Hepatocyte (in vitro differentiated cells): ENCODE measurements at regions not wholly inside any gene's neighbourhood (a gene's known extent, or its start where the extent isn't known, plus 50 kb on each side); places are given as distances from the start of the nearest gene placed in this dataset.

Experiments used
- DNase-seq: peaks from one replicate; pipeline ENCODE4 v3.0.0-alpha.2; 2016; ENCODE audit warnings: low spot score
- H2AFZ ChIP-seq: fragments of 200-600 bp; sonication (generic); 2 replicates; pipeline ENCODE4 v1.6.0; 2016; ENCODE audit warnings: antibody characterized with exemption, mild to moderate bottlenecking
- H3K27ac ChIP-seq: fragments of 200-600 bp; sonication (generic); 2 replicates; pipeline ENCODE4 v1.5.1; 2016; ENCODE audit warnings: mild to moderate bottlenecking
- H3K27me3 ChIP-seq: fragments of 200-600 bp; sonication (generic); 2 replicates; pipeline ENCODE4 v1.6.1; 2016
- H3K36me3 ChIP-seq: fragments of 200-600 bp; sonication (generic); replicated peaks from 2 replicates; pipeline ENCODE4 v1.5.1; 2016; ENCODE audit warnings: low read depth; ENCODE audit not compliant: insufficient read depth
- H3K4me1 ChIP-seq: fragments of 200-600 bp; sonication (generic); 2 replicates; pipeline ENCODE4 v1.5.1; 2016; ENCODE audit warnings: mild to moderate bottlenecking, moderate library complexity; ENCODE audit not compliant: insufficient read depth
- H3K4me2 ChIP-seq: fragments of 200-600 bp; sonication (generic); 2 replicates; pipeline ENCODE4 v1.6.0; 2016
- H3K4me3 ChIP-seq: fragments of 200-600 bp; sonication (generic); 2 replicates; pipeline ENCODE4 v1.5.1; 2016; ENCODE audit warnings: mild to moderate bottlenecking
- H3K79me2 ChIP-seq: fragments of 200-600 bp; sonication (generic); 2 replicates; pipeline ENCODE4 v1.6.0; 2017; ENCODE audit warnings: mild to moderate bottlenecking
- H3K9me2 ChIP-seq: fragments of 200-600 bp; sonication (generic); replicated peaks from 2 replicates; pipeline ENCODE4 v1.6.0; 2017; ENCODE audit warnings: mild to moderate bottlenecking; ENCODE audit not compliant: insufficient read depth
- H3K9me3 ChIP-seq: fragments of 200-600 bp; sonication (generic); 2 replicates; pipeline ENCODE4 v1.5.1; 2016; ENCODE audit warnings: low read depth, mild to moderate bottlenecking
- H4K20me1 ChIP-seq: fragments of 200-600 bp; sonication (generic); 2 replicates; pipeline ENCODE4 v1.6.0; 2016; ENCODE audit warnings: mild to moderate bottlenecking; ENCODE audit not compliant: insufficient read depth, poor library complexity, severe bottlenecking
- EZH2 ChIP-seq: fragments of 200-600 bp; sonication (generic); IDR thresholded peaks from 2 replicates; pipeline ENCODE4 v1.6.1; 2016; ENCODE audit warnings: antibody characterized with exemption, mild to moderate bottlenecking, borderline replicate concordance
- EZH2phosphoT487 ChIP-seq: fragments of 200-600 bp; sonication (generic); IDR thresholded peaks from one replicate; pipeline ENCODE4 v1.6.1; 2018; ENCODE audit warnings: antibody characterized with exemption, mild to moderate bottlenecking, low read depth, moderate library complexity; ENCODE audit not compliant: unreplicated experiment, severe bottlenecking
- WGBS: methylation state at CpG from one replicate; pipeline ENCODE4 v1.1.6; 2016; ENCODE audit warnings: low lambda C conversion rate; ENCODE audit errors: missing lambda C conversion rate; 5-methylcytosine and 5-hydroxymethylcytosine counted together
- TF ChIP-seq, protein P1 (sequence below): fragments of 200-600 bp; sonication (generic); IDR thresholded peaks from 2 replicates; pipeline ENCODE4 v1.5.1; 2016; ENCODE audit warnings: antibody characterized with exemption, mild to moderate bottlenecking; ENCODE audit not compliant: poor library complexity

DNA sequence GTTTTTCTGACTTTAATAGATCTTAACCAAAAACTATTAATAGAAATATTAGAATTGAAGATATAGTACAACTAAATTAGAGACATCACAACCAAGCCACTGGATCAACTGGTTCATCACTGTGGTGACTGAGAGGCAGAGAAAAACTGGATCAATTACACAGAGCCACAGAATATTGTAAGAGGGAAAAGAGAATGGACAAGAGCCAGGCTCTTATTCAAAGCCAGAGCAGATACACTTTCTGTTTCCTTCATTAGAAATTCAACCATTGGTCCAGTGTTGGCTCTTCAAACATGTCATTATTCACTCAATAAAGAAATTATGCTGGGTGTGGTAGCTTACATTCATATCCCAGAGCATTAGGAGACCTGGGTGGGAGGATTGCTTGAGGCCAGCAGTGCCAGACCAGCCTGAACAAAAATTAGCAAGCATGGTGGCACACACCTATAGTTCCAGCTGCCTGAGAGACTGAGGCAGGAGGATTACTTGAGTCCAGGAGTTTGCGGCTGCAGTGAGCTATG lies 295.1 kb downstream of the NEBL start:
- Histone ChIP-seq H3K9me3 (no peaks in the 10 kb centered on the region), H4K20me1 (no peaks in the 10 kb centered on the region), H2AFZ (no peak overlapping the region), H3K79me2 (no peaks in the 10 kb centered on the region), H3K36me3 (no peaks in the 10 kb centered on the region), H3K27ac (no peak overlapping the region), H3K27me3 (no peaks in the 10 kb centered on the region), H3K9me2 (no peaks in the 10 kb centered on the region), H3K4me2 (no peak overlapping the region), H3K4me1 (no peaks in the 10 kb centered on the region), H3K4me3 (no peak overlapping the region)
- no peak for TF ChIP-seq EZH2
- TF ChIP-seq EZH2phosphoT487 = no peak
- TF ChIP-seq, protein P1, sequence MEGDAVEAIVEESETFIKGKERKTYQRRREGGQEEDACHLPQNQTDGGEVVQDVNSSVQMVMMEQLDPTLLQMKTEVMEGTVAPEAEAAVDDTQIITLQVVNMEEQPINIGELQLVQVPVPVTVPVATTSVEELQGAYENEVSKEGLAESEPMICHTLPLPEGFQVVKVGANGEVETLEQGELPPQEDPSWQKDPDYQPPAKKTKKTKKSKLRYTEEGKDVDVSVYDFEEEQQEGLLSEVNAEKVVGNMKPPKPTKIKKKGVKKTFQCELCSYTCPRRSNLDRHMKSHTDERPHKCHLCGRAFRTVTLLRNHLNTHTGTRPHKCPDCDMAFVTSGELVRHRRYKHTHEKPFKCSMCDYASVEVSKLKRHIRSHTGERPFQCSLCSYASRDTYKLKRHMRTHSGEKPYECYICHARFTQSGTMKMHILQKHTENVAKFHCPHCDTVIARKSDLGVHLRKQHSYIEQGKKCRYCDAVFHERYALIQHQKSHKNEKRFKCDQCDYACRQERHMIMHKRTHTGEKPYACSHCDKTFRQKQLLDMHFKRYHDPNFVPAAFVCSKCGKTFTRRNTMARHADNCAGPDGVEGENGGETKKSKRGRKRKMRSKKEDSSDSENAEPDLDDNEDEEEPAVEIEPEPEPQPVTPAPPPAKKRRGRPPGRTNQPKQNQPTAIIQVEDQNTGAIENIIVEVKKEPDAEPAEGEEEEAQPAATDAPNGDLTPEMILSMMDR = no peak
- WGBS = 95% methylated on average over 1 of the region's 1 CpG
- DNase-seq = no peak

DNA sequence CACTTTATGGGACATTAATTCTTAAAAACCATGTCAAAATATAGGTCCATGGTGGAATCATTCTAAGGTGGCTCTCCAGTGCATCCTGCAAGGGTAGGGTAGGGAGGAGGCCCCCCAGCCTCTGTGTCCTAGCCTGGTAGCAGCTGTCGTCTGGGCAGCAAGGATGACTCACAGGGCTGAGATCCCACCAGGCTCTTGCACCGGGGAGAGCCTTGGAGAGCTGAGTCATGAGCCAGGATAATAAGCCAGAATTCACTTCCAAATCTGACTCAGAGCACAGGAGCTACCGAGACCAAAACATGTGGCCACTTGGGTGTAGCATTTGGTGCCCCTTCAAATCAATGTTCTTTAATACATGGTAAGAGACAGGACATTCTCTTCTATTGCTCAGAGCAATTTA lies 298.5 kb downstream of the NEBL start:
- TF ChIP-seq, protein P1 = no peak
- no peak for TF ChIP-seq EZH2phosphoT487
- no peak for TF ChIP-seq EZH2
- H3K9me2 ChIP-seq = no peaks in the 10 kb centered on the region
- no peaks in the 10 kb centered on the region for H3K9me3 ChIP-seq
- no peaks in the 10 kb centered on the region for H3K36me3 ChIP-seq
- WGBS = 26% methylated on average over 3 of the region's 3 CpGs
- H4K20me1 ChIP-seq = no peaks in the 10 kb centered on the region
- no peaks in the 10 kb centered on the region for H3K27me3 ChIP-seq
- H3K4me2 ChIP-seq = no peak overlapping the region
- no peak overlapping the region for H3K4me3 ChIP-seq
- H3K79me2 ChIP-seq = no peaks in the 10 kb centered on the region
- DNase-seq = peak; percentile 54
- H2AFZ ChIP-seq = no peak overlapping the region
- H3K4me1 ChIP-seq = no peaks in the 10 kb centered on the region
- no peak overlapping the region for H3K27ac ChIP-seq

DNA sequence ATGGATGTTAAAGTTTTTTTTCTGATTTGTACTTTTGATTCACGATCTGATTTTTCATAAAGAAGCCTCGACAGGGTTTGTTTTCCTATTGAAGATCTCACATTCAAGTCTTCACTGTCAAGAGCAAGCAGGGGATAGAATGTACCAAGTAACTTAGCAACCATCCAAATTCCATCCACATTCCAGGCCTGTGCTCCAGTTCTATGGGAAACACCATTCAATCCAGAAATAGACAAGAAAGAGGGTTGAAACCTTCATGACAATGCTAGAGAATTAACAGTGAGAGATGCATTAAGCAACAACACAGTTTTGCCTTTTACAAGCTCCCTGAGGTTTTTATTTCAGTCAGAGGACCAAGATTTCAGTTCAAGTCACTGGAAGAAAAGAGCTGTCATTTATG lies 300.2 kb downstream of the NEBL start:
- no peaks in the 10 kb centered on the region for H3K4me1 ChIP-seq
- no peaks in the 10 kb centered on the region for H3K36me3 ChIP-seq
- H2AFZ ChIP-seq = no peak overlapping the region
- H3K9me3 ChIP-seq = no peaks in the 10 kb centered on the region
- H4K20me1 ChIP-seq = no peaks in the 10 kb centered on the region
- H3K27me3 ChIP-seq = no peaks in the 10 kb centered on the region
- no peak overlapping the region for H3K4me2 ChIP-seq
- H3K9me2 ChIP-seq = no peaks in the 10 kb centered on the region
- 77% methylated on average over 2 of the region's 2 CpGs for WGBS
- DNase-seq = no peak
- no peaks in the 10 kb centered on the region for H3K79me2 ChIP-seq
- H3K4me3 ChIP-seq = no peak overlapping the region
- TF ChIP-seq EZH2 (no peak), EZH2phosphoT487 (no peak)
- TF ChIP-seq, protein P1 = no peak
- no peak overlapping the region for H3K27ac ChIP-seq
